ENCODE measurements at regions not wholly inside any gene's neighbourhood (a gene's known extent, or its start where the extent isn't known, plus 50 kb on each side); places are given as distances from the start of the nearest gene placed in this dataset.

DNA sequence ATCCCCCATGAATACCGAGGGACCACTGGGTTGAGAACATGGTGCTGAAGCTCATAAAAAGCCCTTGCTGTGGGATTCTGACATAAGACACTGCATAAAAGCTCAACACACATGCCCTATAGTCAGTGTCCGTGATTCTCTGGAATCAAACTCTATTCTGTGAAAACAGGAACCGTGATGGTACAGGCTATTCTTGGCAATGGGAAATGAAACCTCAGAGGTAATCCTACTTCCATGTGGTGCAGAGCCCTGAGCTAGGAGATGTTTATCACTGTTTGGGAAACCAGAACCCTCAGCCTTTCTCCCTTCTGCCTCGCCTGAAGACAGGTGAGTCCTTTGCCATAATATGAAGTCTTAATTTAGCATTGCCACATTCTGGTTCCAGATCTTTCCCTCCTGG lies 80.8 kb upstream of the PRSS1 start:
- TF ChIP-seq, protein P1, sequence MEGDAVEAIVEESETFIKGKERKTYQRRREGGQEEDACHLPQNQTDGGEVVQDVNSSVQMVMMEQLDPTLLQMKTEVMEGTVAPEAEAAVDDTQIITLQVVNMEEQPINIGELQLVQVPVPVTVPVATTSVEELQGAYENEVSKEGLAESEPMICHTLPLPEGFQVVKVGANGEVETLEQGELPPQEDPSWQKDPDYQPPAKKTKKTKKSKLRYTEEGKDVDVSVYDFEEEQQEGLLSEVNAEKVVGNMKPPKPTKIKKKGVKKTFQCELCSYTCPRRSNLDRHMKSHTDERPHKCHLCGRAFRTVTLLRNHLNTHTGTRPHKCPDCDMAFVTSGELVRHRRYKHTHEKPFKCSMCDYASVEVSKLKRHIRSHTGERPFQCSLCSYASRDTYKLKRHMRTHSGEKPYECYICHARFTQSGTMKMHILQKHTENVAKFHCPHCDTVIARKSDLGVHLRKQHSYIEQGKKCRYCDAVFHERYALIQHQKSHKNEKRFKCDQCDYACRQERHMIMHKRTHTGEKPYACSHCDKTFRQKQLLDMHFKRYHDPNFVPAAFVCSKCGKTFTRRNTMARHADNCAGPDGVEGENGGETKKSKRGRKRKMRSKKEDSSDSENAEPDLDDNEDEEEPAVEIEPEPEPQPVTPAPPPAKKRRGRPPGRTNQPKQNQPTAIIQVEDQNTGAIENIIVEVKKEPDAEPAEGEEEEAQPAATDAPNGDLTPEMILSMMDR (IDR thresholded peaks at IDR 0.05), result no peak
- no peak for TF ChIP-seq POLR2A (IDR thresholded peaks at IDR 0.05)
